H9 (cell line): ENCODE measurements at regions not wholly inside any gene's neighbourhood (a gene's known extent, or its start where the extent isn't known, plus 50 kb on each side); places are given as distances from the start of the nearest gene placed in this dataset.

Experiments
- DNase-seq: peaks from one replicate; pipeline ENCODE4 v3.0.0-alpha.2; 2017
- H2AFZ ChIP-seq: one replicate; pipeline ENCODE4 v1.6.1; 2013; ENCODE audit warnings: mild to moderate bottlenecking, low read length, control low read depth, moderate library complexity
- H2AK5ac ChIP-seq: 2 replicates; pipeline ENCODE4 v1.6.1; 2013; ENCODE audit warnings: low read length, control low read depth, mixed read lengths; ENCODE audit not compliant: insufficient read length
- H2BK120ac ChIP-seq: one replicate; pipeline ENCODE4 v1.6.1; 2013; ENCODE audit warnings: low read depth, mild to moderate bottlenecking, low read length, control low read depth, inconsistent platforms; ENCODE audit not compliant: poor library complexity, severe bottlenecking
- H2BK12ac ChIP-seq: 2 replicates; pipeline ENCODE4 v1.6.1; 2013; ENCODE audit warnings: low read length, control low read depth, mixed read lengths, low read depth; ENCODE audit not compliant: insufficient read length
- H2BK15ac ChIP-seq: 2 replicates; pipeline ENCODE4 v1.6.1; 2013; ENCODE audit warnings: low read depth, low read length, control low read depth
- H2BK20ac ChIP-seq: one replicate; pipeline ENCODE4 v1.6.1; 2013; ENCODE audit warnings: low read depth, mild to moderate bottlenecking, low read length, control low read depth, inconsistent platforms; ENCODE audit not compliant: poor library complexity, severe bottlenecking
- H2BK5ac ChIP-seq: 2 replicates; pipeline ENCODE4 v1.6.1; 2013; ENCODE audit warnings: low read length, control low read depth, mixed read lengths; ENCODE audit not compliant: insufficient read length
- H3K14ac ChIP-seq: 2 replicates; pipeline ENCODE4 v1.6.1; 2013; ENCODE audit warnings: low read length, control low read depth; ENCODE audit not compliant: insufficient read depth
- H3K18ac ChIP-seq: 2 replicates; pipeline ENCODE4 v1.6.1; 2013; ENCODE audit warnings: low read depth, mild to moderate bottlenecking, mixed read lengths, low read length, control low read depth; ENCODE audit not compliant: insufficient read length
- H3K23ac ChIP-seq: 2 replicates; pipeline ENCODE4 v1.6.1; 2013; ENCODE audit warnings: low read length, control low read depth, mixed read lengths, low read depth; ENCODE audit not compliant: insufficient read length
- H3K23me2 ChIP-seq: 2 replicates; pipeline ENCODE4 v1.6.1; 2013; ENCODE audit warnings: low read depth, mild to moderate bottlenecking, mixed read lengths, low read length, control low read depth; ENCODE audit not compliant: insufficient read length, poor library complexity, severe bottlenecking
- H3K27ac ChIP-seq: 2 replicates; pipeline ENCODE4 v1.5.1; 2013; ENCODE audit warnings: low read length, control low read depth, mixed read lengths, low read depth; ENCODE audit not compliant: insufficient read length
- H3K27me3 ChIP-seq: 2 replicates; pipeline ENCODE4 v1.6.1; 2013; ENCODE audit warnings: low read length, control low read depth, inconsistent platforms; ENCODE audit not compliant: insufficient read depth
- H3K4ac ChIP-seq: 2 replicates; pipeline ENCODE4 v1.6.1; 2013; ENCODE audit warnings: low read depth, mild to moderate bottlenecking, control low read depth, inconsistent platforms, low read length, moderate library complexity
- H3K4me1 ChIP-seq: 2 replicates; pipeline ENCODE4 v1.6.1; 2013; ENCODE audit warnings: low read length, control low read depth, inconsistent platforms; ENCODE audit not compliant: insufficient read depth
- H3K4me2 ChIP-seq: 2 replicates; pipeline ENCODE4 v1.6.1; 2013; ENCODE audit warnings: low read length, control low read depth, mixed read lengths; ENCODE audit not compliant: insufficient read length, insufficient read depth
- H3K56ac ChIP-seq: 2 replicates; pipeline ENCODE4 v1.6.1; 2013; ENCODE audit warnings: low read depth, mild to moderate bottlenecking, mixed read lengths, low read length, control low read depth; ENCODE audit not compliant: insufficient read length
- H3K79me1 ChIP-seq: 2 replicates; pipeline ENCODE4 v1.6.1; 2013; ENCODE audit warnings: low read depth, mild to moderate bottlenecking, moderate library complexity, low read length, control low read depth, inconsistent platforms; ENCODE audit not compliant: insufficient read depth, poor library complexity, severe bottlenecking
- H3K79me2 ChIP-seq: 2 replicates; pipeline ENCODE4 v1.6.1; 2013; ENCODE audit warnings: low read length, control low read depth, inconsistent platforms; ENCODE audit not compliant: insufficient read depth
- H3K9ac ChIP-seq: 2 replicates; pipeline ENCODE4 v1.6.1; 2013; ENCODE audit warnings: low read length, control low read depth, mixed read lengths; ENCODE audit not compliant: insufficient read length; ENCODE audit errors: extremely low read depth
- H3K9me3 ChIP-seq: one replicate; pipeline ENCODE4 v1.6.1; 2013; ENCODE audit warnings: low read depth, low read length, inconsistent platforms; ENCODE audit not compliant: control insufficient read depth
- H3T11ph ChIP-seq: one replicate; pipeline ENCODE4 v1.6.1; 2013; ENCODE audit warnings: mild to moderate bottlenecking, low read length, control low read depth, inconsistent platforms
- H4K20me1 ChIP-seq: one replicate; pipeline ENCODE4 v1.6.1; 2013; ENCODE audit not compliant: control insufficient read depth, insufficient read length, insufficient read depth
- H4K5ac ChIP-seq: 2 replicates; pipeline ENCODE4 v1.6.1; 2013; ENCODE audit warnings: low read depth, mild to moderate bottlenecking, mixed read lengths, low read length, control low read depth; ENCODE audit not compliant: insufficient read length
- H4K8ac ChIP-seq: replicated peaks from 2 replicates; pipeline ENCODE4 v1.6.1; 2013; ENCODE audit warnings: low read length, control low read depth, mixed read lengths, low read depth; ENCODE audit not compliant: insufficient read length
- H4K91ac ChIP-seq: 2 replicates; pipeline ENCODE4 v1.6.1; 2013; ENCODE audit warnings: low read depth, mild to moderate bottlenecking, moderate library complexity, mixed read lengths, low read length, control low read depth; ENCODE audit not compliant: insufficient read length
- H3K27ac Mint-ChIP-seq, 3 experiments: 2 replicates in 2 of 3; 3 replicates in 1 of 3; pipeline ENCODE4 v1.8.0; 2020 to 2021; ENCODE audit warnings: mixed read lengths in 3 of 3, mild to moderate bottlenecking in 1 of 3, moderate library complexity in 1 of 3
- H3K27me3 Mint-ChIP-seq: 2 replicates; pipeline ENCODE4 v1.8.0; 2021; ENCODE audit warnings: low read depth, mild to moderate bottlenecking, moderate library complexity, mixed read lengths
- H3K36me3 Mint-ChIP-seq, 3 experiments: 2 replicates in 2 of 3; 3 replicates in 1 of 3; pipeline ENCODE4 v1.8.0; 2020 to 2021; ENCODE audit warnings: low read depth in 3 of 3, mixed read lengths in 3 of 3; ENCODE audit not compliant: insufficient read depth in 1 of 3
- H3K4me1 Mint-ChIP-seq, 2 experiments: 2 replicates each; pipeline ENCODE4 v1.8.0; 2020; ENCODE audit warnings: mixed read lengths in 2 of 2
- H3K4me3 Mint-ChIP-seq, 2 experiments: 2 replicates in 1 of 2; 3 replicates in 1 of 2; pipeline ENCODE4 v1.8.0; 2020 to 2021; ENCODE audit warnings: mild to moderate bottlenecking in 2 of 2, mixed read lengths in 2 of 2, moderate library complexity in 1 of 2
- H3K9me3 Mint-ChIP-seq, 2 experiments: 2 replicates in 1 of 2; 3 replicates in 1 of 2; pipeline ENCODE4 v1.8.0; 2020; ENCODE audit warnings: mild to moderate bottlenecking in 2 of 2, mixed read lengths in 2 of 2, moderate library complexity in 1 of 2
- WGBS: extraction: QIAGEN DNeasy Blood & Tissue Kit; methylation state at CpG from one replicate; pipeline ENCODE4 v1.1.7; 2013; ENCODE audit warnings: missing lambda C conversion rate, low lambda C conversion rate, mixed read lengths; ENCODE audit not compliant: insufficient read length; ENCODE audit errors: extremely low coverage; 5-methylcytosine and 5-hydroxymethylcytosine counted together
- TF ChIP-seq, protein P1 (sequence below): fragments of 200-600 bp; sonication (generic); conservative IDR thresholded peaks from 3 replicates; pipeline ENCODE4 v1.8.0; 2021; ENCODE audit warnings: antibody characterized with exemption, mild to moderate bottlenecking

DNA sequence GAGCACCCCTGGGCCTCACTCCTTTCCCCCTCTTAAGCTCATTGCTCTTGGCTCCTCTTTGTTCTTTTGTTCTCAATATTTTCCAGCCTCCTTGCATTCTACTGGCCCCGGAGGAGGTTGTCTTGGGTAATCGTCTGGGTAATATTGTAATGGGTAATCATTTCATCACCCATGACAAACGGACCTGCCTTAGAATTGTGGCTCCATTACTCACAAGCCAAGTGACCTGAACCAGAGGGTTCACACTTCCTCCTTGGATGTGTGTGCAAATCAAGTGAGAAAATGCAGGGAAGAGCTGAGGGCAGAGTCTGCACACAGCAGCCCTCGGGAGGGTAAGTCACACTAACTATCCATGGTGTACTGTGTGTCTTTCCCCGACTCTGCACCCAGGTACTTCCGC, 305.0 kb downstream of the BUD13 start:
- TF ChIP-seq, protein P1, sequence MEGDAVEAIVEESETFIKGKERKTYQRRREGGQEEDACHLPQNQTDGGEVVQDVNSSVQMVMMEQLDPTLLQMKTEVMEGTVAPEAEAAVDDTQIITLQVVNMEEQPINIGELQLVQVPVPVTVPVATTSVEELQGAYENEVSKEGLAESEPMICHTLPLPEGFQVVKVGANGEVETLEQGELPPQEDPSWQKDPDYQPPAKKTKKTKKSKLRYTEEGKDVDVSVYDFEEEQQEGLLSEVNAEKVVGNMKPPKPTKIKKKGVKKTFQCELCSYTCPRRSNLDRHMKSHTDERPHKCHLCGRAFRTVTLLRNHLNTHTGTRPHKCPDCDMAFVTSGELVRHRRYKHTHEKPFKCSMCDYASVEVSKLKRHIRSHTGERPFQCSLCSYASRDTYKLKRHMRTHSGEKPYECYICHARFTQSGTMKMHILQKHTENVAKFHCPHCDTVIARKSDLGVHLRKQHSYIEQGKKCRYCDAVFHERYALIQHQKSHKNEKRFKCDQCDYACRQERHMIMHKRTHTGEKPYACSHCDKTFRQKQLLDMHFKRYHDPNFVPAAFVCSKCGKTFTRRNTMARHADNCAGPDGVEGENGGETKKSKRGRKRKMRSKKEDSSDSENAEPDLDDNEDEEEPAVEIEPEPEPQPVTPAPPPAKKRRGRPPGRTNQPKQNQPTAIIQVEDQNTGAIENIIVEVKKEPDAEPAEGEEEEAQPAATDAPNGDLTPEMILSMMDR, result no peak
- Histone ChIP-seq H3T11ph (no peak overlapping the region), H2BK12ac (no peak overlapping the region), H2AFZ (no peak overlapping the region), H3K18ac (no peak overlapping the region), H4K20me1 (no peaks in the 10 kb centered on the region), H4K5ac (no peak overlapping the region), H2BK120ac (no peak overlapping the region), H4K8ac (no peak overlapping the region), H2BK20ac (no peak overlapping the region), H3K14ac (no peak overlapping the region; the same call in 1 of the 2 replicates), H3K79me1 (no peaks in the 10 kb centered on the region), H3K23ac (no peak overlapping the region), H3K4me1 (no peaks in the 10 kb centered on the region), H3K56ac (no peak overlapping the region), H3K4ac (no peak overlapping the region), H3K27ac (no peak overlapping the region), H3K27me3 (no peaks in the 10 kb centered on the region), H2BK5ac (no peak overlapping the region), H3K9me3 (no peaks in the 10 kb centered on the region), H4K91ac (no peak overlapping the region), H3K79me2 (no peaks in the 10 kb centered on the region), H3K23me2 (no peaks in the 10 kb centered on the region), H2AK5ac (no peak overlapping the region), H3K9ac (no peak overlapping the region), H2BK15ac (no peak overlapping the region), H3K4me2 (no peak overlapping the region)
- DNase-seq, result no peak
- Mint-ChIP-seq H3K27ac (no peak overlapping the region), H3K4me3 (no peak overlapping the region), H3K4me1 (peaks cover 9 to 24% of the 10 kb centered on the region in 2 experiments), H3K27me3 (peaks cover 47% of the 10 kb centered on the region), H3K9me3 (peaks cover 13 to 20% of the 10 kb centered on the region in 2 experiments), H3K36me3 (peaks cover 11 to 17% (median 12%) of the 10 kb centered on the region in 3 experiments)
- no CpG with 5 or more reads among the region's 6 CpGs for WGBS
